ENCODE measurements at regions not wholly inside any gene's neighbourhood (a gene's known extent, or its start where the extent isn't known, plus 50 kb on each side); places are given as distances from the start of the nearest gene placed in this dataset.

GRCh38 chr2:18297534-18298058 is 262.9 kb downstream of the RDH14 start:
- WGBS, 2 experiments (ENCODE audit: insufficient coverage in 2 of 2), result 92% methylated on average over 2 of the region's 6 CpGs; no CpG with 5 or more reads in 1 of the 2 experiments
- Histone ChIP-seq H3K9me3 (ENCODE audit: control insufficient read depth, low read length) (no peaks in the 10 kb centered on the region), H3K27ac (ENCODE audit: low read depth, low read length, severe bottlenecking) (no peak overlapping the region), H3K4me3 (ENCODE audit: extremely low read depth, insufficient read depth, low read length, poor library complexity, severe bottlenecking) (no peak overlapping the region), H3K36me3 (ENCODE audit: control insufficient read depth, insufficient read depth, low read length) (no peaks in the 10 kb centered on the region), H3K4me1 (ENCODE audit: control insufficient read depth, insufficient read depth, low read length, poor library complexity, severe bottlenecking) (peaks cover 31% of the 10 kb centered on the region)

- Histone ChIP-seq H3K36me3 (ENCODE audit: control insufficient read depth, insufficient read depth, low read length) (no peaks in the 10 kb centered on the region), H3K4me1 (ENCODE audit: control insufficient read depth, insufficient read depth, low read length, poor library complexity, severe bottlenecking) (no peaks in the 10 kb centered on the region), H3K27ac (ENCODE audit: low read depth, low read length, severe bottlenecking) (no peak overlapping the region), H3K4me3 (ENCODE audit: extremely low read depth, insufficient read depth, low read length, poor library complexity, severe bottlenecking) (no peak overlapping the region), H3K9me3 (ENCODE audit: control insufficient read depth, low read length) (no peaks in the 10 kb centered on the region)
These were observed 270.1 kb downstream of the RDH14 start for GRCh38 chr2:18290386-18290785.

GRCh38 chr2:18286897-18287296 is 273.6 kb downstream of the RDH14 start:
- Histone ChIP-seq H3K36me3 (ENCODE audit: control insufficient read depth, insufficient read depth, low read length) (no peaks in the 10 kb centered on the region), H3K4me1 (ENCODE audit: control insufficient read depth, insufficient read depth, low read length, poor library complexity, severe bottlenecking) (no peaks in the 10 kb centered on the region), H3K9me3 (ENCODE audit: control insufficient read depth, low read length) (no peaks in the 10 kb centered on the region), H3K27ac (ENCODE audit: low read depth, low read length, severe bottlenecking) (no peak overlapping the region), H3K4me3 (ENCODE audit: extremely low read depth, insufficient read depth, low read length, poor library complexity, severe bottlenecking) (no peak overlapping the region)

- 100% methylated on average over 1 of the region's 4 CpGs for WGBS, 2 experiments (ENCODE audit: insufficient coverage in 2 of 2)
- H3K27ac ChIP-seq (ENCODE audit: low read depth, low read length, severe bottlenecking), result no peak overlapping the region
- no peak overlapping the region for H3K4me3 ChIP-seq (ENCODE audit: extremely low read depth, insufficient read depth, low read length, poor library complexity, severe bottlenecking)
- no peaks in the 10 kb centered on the region for H3K9me3 ChIP-seq (ENCODE audit: control insufficient read depth, low read length)
- H3K4me1 ChIP-seq (ENCODE audit: control insufficient read depth, insufficient read depth, low read length, poor library complexity, severe bottlenecking), result no peaks in the 10 kb centered on the region
- H3K36me3 ChIP-seq (ENCODE audit: control insufficient read depth, insufficient read depth, low read length), result no peaks in the 10 kb centered on the region
These were observed 276.1 kb downstream of the RDH14 start for GRCh38 chr2:18284331-18284730.

- H3K9me3 ChIP-seq (ENCODE audit: control insufficient read depth, low read length), result no peaks in the 10 kb centered on the region
- no peaks in the 10 kb centered on the region for H3K4me1 ChIP-seq (ENCODE audit: control insufficient read depth, insufficient read depth, low read length, poor library complexity, severe bottlenecking)
- H3K36me3 ChIP-seq (ENCODE audit: control insufficient read depth, insufficient read depth, low read length), result no peaks in the 10 kb centered on the region
- no peak overlapping the region for H3K27ac ChIP-seq (ENCODE audit: low read depth, low read length, severe bottlenecking)
- H3K4me3 ChIP-seq (ENCODE audit: extremely low read depth, insufficient read depth, low read length, poor library complexity, severe bottlenecking), result no peak overlapping the region
These were observed 278.4 kb downstream of the RDH14 start for GRCh38 chr2:18282026-18282425.

- Histone ChIP-seq H3K4me3 (ENCODE audit: extremely low read depth, insufficient read depth, low read length, poor library complexity, severe bottlenecking) (no peak overlapping the region), H3K4me1 (ENCODE audit: control insufficient read depth, insufficient read depth, low read length, poor library complexity, severe bottlenecking) (no peaks in the 10 kb centered on the region), H3K9me3 (ENCODE audit: control insufficient read depth, low read length) (no peaks in the 10 kb centered on the region), H3K27ac (ENCODE audit: low read depth, low read length, severe bottlenecking) (no peak overlapping the region), H3K36me3 (ENCODE audit: control insufficient read depth, insufficient read depth, low read length) (no peaks in the 10 kb centered on the region)
- WGBS, 2 experiments (ENCODE audit: insufficient coverage in 2 of 2), result 100% methylated on average over 3 of the region's 4 CpGs
These were observed 283.8 kb downstream of the RDH14 start for GRCh38 chr2:18276583-18277075.

- Histone ChIP-seq H3K4me1 (ENCODE audit: control insufficient read depth, insufficient read depth, low read length, poor library complexity, severe bottlenecking) (no peaks in the 10 kb centered on the region), H3K27ac (ENCODE audit: low read depth, low read length, severe bottlenecking) (no peak overlapping the region), H3K4me3 (ENCODE audit: extremely low read depth, insufficient read depth, low read length, poor library complexity, severe bottlenecking) (no peak overlapping the region), H3K36me3 (ENCODE audit: control insufficient read depth, insufficient read depth, low read length) (no peaks in the 10 kb centered on the region), H3K9me3 (ENCODE audit: control insufficient read depth, low read length) (no peaks in the 10 kb centered on the region)
These were observed 287.2 kb downstream of the RDH14 start for GRCh38 chr2:18273205-18273604.

GRCh38 chr2:18272148-18272494 is 288.3 kb downstream of the RDH14 start:
- 86 to 90% methylated on average over 4 to 6 of the region's 10 CpGs for WGBS, 2 experiments (ENCODE audit: insufficient coverage in 2 of 2)
- Histone ChIP-seq H3K4me1 (ENCODE audit: control insufficient read depth, insufficient read depth, low read length, poor library complexity, severe bottlenecking) (peaks cover 2% of the 10 kb centered on the region), H3K4me3 (ENCODE audit: extremely low read depth, insufficient read depth, low read length, poor library complexity, severe bottlenecking) (no peak overlapping the region), H3K36me3 (ENCODE audit: control insufficient read depth, insufficient read depth, low read length) (no peaks in the 10 kb centered on the region), H3K27ac (ENCODE audit: low read depth, low read length, severe bottlenecking) (no peak overlapping the region), H3K9me3 (ENCODE audit: control insufficient read depth, low read length) (no peaks in the 10 kb centered on the region)

- Histone ChIP-seq H3K9me3 (ENCODE audit: control insufficient read depth, low read length) (no peaks in the 10 kb centered on the region), H3K36me3 (ENCODE audit: control insufficient read depth, insufficient read depth, low read length) (no peaks in the 10 kb centered on the region), H3K4me1 (ENCODE audit: control insufficient read depth, insufficient read depth, low read length, poor library complexity, severe bottlenecking) (peaks cover 2% of the 10 kb centered on the region), H3K27ac (ENCODE audit: low read depth, low read length, severe bottlenecking) (no peak overlapping the region), H3K4me3 (ENCODE audit: extremely low read depth, insufficient read depth, low read length, poor library complexity, severe bottlenecking) (no peak overlapping the region)
- 86 to 88% methylated on average over 11 to 14 of the region's 17 CpGs for whole genome bisulfite sequencing, 2 experiments (ENCODE audit: insufficient coverage in 2 of 2)
These were observed 288.9 kb downstream of the RDH14 start for GRCh38 chr2:18271370-18272147.

GRCh38 chr2:18268400-18268799 is 292.1 kb downstream of the RDH14 start:
- Histone ChIP-seq H3K4me1 (ENCODE audit: control insufficient read depth, insufficient read depth, low read length, poor library complexity, severe bottlenecking) (peaks cover 2% of the 10 kb centered on the region), H3K27ac (ENCODE audit: low read depth, low read length, severe bottlenecking) (no peak overlapping the region), H3K9me3 (ENCODE audit: control insufficient read depth, low read length) (no peaks in the 10 kb centered on the region), H3K4me3 (ENCODE audit: extremely low read depth, insufficient read depth, low read length, poor library complexity, severe bottlenecking) (no peak overlapping the region), H3K36me3 (ENCODE audit: control insufficient read depth, insufficient read depth, low read length) (no peaks in the 10 kb centered on the region)
- WGBS, 2 experiments (ENCODE audit: insufficient coverage in 2 of 2), result 88 to 91% methylated on average over 1 to 2 of the region's 3 CpGs

GRCh38 chr2:18267501-18267900 is 293.0 kb downstream of the RDH14 start:
- Histone ChIP-seq H3K4me1 (ENCODE audit: control insufficient read depth, insufficient read depth, low read length, poor library complexity, severe bottlenecking) (peaks cover 2% of the 10 kb centered on the region), H3K9me3 (ENCODE audit: control insufficient read depth, low read length) (no peaks in the 10 kb centered on the region), H3K27ac (ENCODE audit: low read depth, low read length, severe bottlenecking) (no peak overlapping the region), H3K4me3 (ENCODE audit: extremely low read depth, insufficient read depth, low read length, poor library complexity, severe bottlenecking) (no peak overlapping the region), H3K36me3 (ENCODE audit: control insufficient read depth, insufficient read depth, low read length) (no peaks in the 10 kb centered on the region)
- no CpG with 5 or more reads among the region's 1 CpG for WGBS, 2 experiments (ENCODE audit: insufficient coverage in 2 of 2)
